Neural cell (in vitro differentiated cells): ENCODE measurements at regions not wholly inside any gene's neighbourhood (a gene's known extent, or its start where the extent isn't known, plus 50 kb on each side); places are given as distances from the start of the nearest gene placed in this dataset.

Source experiments
- H2AFZ ChIP-seq: fragments of 200-600, 300-800 bp; sonication (generic), shearing (Covaris generic); 2 replicates; pipeline ENCODE4 v1.6.0; 2014; ENCODE audit warnings: low read depth, mild to moderate bottlenecking, antibody characterized with exemption, low read length, moderate library complexity
- H3F3A ChIP-seq: fragments of 200-600 bp; shearing (Covaris generic); 2 replicates; pipeline ENCODE4 v1.6.1; 2016; ENCODE audit warnings: mild to moderate bottlenecking, moderate library complexity, mixed read lengths, antibody characterized with exemption, low read length; ENCODE audit not compliant: insufficient read depth, poor library complexity, severe bottlenecking
- H3K27ac ChIP-seq: fragments of 200-600, 300-800 bp; sonication (generic), shearing (Covaris generic); 2 replicates; pipeline ENCODE4 v1.5.1; 2014; ENCODE audit warnings: mild to moderate bottlenecking, low read length, moderate library complexity
- H3K27me3 ChIP-seq: fragments of 300-800, 200-600 bp; sonication (generic), shearing (Covaris generic); 2 replicates; pipeline ENCODE4 v1.6.0; 2014; ENCODE audit warnings: mild to moderate bottlenecking, low read depth, low read length, moderate library complexity; ENCODE audit not compliant: insufficient read depth
- H3K36me3 ChIP-seq: fragments of 300-800, 200-600 bp; sonication (generic), shearing (Covaris generic); 2 replicates; pipeline ENCODE4 v1.5.1; 2014; ENCODE audit warnings: mild to moderate bottlenecking, antibody characterized with exemption, low read length, moderate library complexity; ENCODE audit not compliant: insufficient read depth
- H3K4me2 ChIP-seq: fragments of 300-800, 200-600 bp; sonication (generic), shearing (Covaris generic); 2 replicates; pipeline ENCODE4 v1.6.0; 2014; ENCODE audit warnings: mild to moderate bottlenecking, low read length
- H3K4me3 ChIP-seq: fragments of 300-800, 200-600 bp; sonication (generic), shearing (Covaris generic); 2 replicates; pipeline ENCODE4 v1.5.1; 2014; ENCODE audit warnings: mild to moderate bottlenecking, low read length, moderate library complexity
- H3K79me2 ChIP-seq: fragments of 200-600 bp; shearing (Covaris generic); replicated peaks from 2 replicates; pipeline ENCODE4 v1.6.0; 2014; ENCODE audit warnings: mild to moderate bottlenecking, low read length, moderate library complexity; ENCODE audit not compliant: insufficient read depth
- H3K9ac ChIP-seq: fragments of 300-800, 200-600 bp; sonication (generic), shearing (Covaris generic); 2 replicates; pipeline ENCODE4 v1.6.1; 2016; ENCODE audit warnings: mild to moderate bottlenecking, low read length, mixed read lengths
- H3K9me2 ChIP-seq: fragments of 200-600 bp; shearing (Covaris generic); 2 replicates; pipeline ENCODE4 v1.6.1; 2016; ENCODE audit warnings: mild to moderate bottlenecking, low read length, mixed read lengths; ENCODE audit not compliant: insufficient read depth
- H3K9me3 ChIP-seq: fragments of 200-600, 300-800 bp; sonication (generic), shearing (Covaris generic); 2 replicates; pipeline ENCODE4 v1.6.1; 2016; ENCODE audit warnings: mild to moderate bottlenecking, mixed run types, low read length, moderate library complexity, mixed read lengths
- H4K20me1 ChIP-seq: fragments of 200-600 bp; shearing (Covaris generic); 2 replicates; pipeline ENCODE4 v1.6.1; 2016; ENCODE audit warnings: mild to moderate bottlenecking, mixed run types; ENCODE audit not compliant: insufficient read depth
- EP300 ChIP-seq: fragments of 450-650 bp; conservative IDR thresholded peaks from 2 replicates; pipeline ENCODE4 v1.6.1; 2014; ENCODE audit warnings: antibody characterized with exemption, mild to moderate bottlenecking, moderate library complexity; ENCODE audit not compliant: poor library complexity, severe bottlenecking
- EZH2 ChIP-seq: fragments of 200-600, 300-800 bp; shearing (Covaris generic), sonication (generic); IDR thresholded peaks from 2 replicates; pipeline ENCODE4 v1.6.1; 2014; ENCODE audit warnings: antibody characterized with exemption, low read length, borderline replicate concordance, mild to moderate bottlenecking; ENCODE audit not compliant: insufficient read depth, poor library complexity, severe bottlenecking
- MXI1 ChIP-seq: fragments of 450-650 bp; conservative IDR thresholded peaks from 2 replicates; pipeline ENCODE4 v1.6.1; 2014; ENCODE audit warnings: antibody characterized with exemption, mild to moderate bottlenecking; ENCODE audit not compliant: poor library complexity, severe bottlenecking
- POLR2AphosphoS5 ChIP-seq: IDR thresholded peaks from 2 replicates; pipeline ENCODE4 v1.6.1; 2012
- RAD21 ChIP-seq: fragments of 450-650 bp; conservative IDR thresholded peaks from 2 replicates; pipeline ENCODE4 v1.6.1; 2014; ENCODE audit warnings: antibody characterized with exemption, mild to moderate bottlenecking, moderate library complexity
- SMC3 ChIP-seq: fragments of 450-650 bp; conservative IDR thresholded peaks from 2 replicates; pipeline ENCODE4 v1.6.1; 2014; ENCODE audit warnings: antibody characterized with exemption, mild to moderate bottlenecking, moderate library complexity; ENCODE audit not compliant: poor library complexity
- TAF1 ChIP-seq: IDR thresholded peaks from 2 replicates; pipeline ENCODE4 v1.6.1; 2012; ENCODE audit warnings: low read depth
- TF ChIP-seq, protein P1 (sequence below): fragments of 450-650 bp; IDR thresholded peaks from 2 replicates; pipeline ENCODE4 v1.5.1; 2014; ENCODE audit warnings: antibody characterized with exemption, mild to moderate bottlenecking, moderate library complexity; ENCODE audit not compliant: poor library complexity, severe bottlenecking
- TF ChIP-seq, protein P2 (sequence below): IDR thresholded peaks from 2 replicates; pipeline ENCODE4 v1.6.1; 2012; ENCODE audit warnings: borderline replicate concordance

DNA sequence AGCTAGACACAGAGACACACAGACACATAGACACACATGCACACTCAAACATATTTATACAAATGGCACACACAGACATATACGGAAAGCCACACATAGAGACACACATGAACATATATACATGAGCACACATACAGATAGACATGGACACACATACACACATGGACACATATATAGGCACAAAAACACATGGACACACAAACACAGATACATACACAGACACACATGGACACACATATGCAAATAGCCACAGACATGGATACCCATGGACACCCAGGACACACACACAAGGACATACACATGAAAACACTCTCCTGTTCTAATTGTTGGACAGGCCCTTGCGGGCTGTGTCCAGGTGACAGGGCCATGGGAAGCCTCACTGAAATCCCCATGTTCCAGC lies 160.1 kb downstream of the IRS1 start:
- Histone ChIP-seq H3K36me3 (no peaks in the 10 kb centered on the region), H3K9me2 (no peaks in the 10 kb centered on the region), H3K4me2 (no peak overlapping the region), H3K79me2 (no peaks in the 10 kb centered on the region), H4K20me1 (no peaks in the 10 kb centered on the region), H3K9ac (no peak overlapping the region), H3K27ac (no peak overlapping the region), H3K9me3 (no peaks in the 10 kb centered on the region), H3F3A (no peaks in the 10 kb centered on the region), H3K4me3 (no peak overlapping the region), H2AFZ (no peak overlapping the region), H3K27me3 (no peaks in the 10 kb centered on the region)
- TF ChIP-seq EZH2 (no peak), RAD21 (no peak), SMC3 (no peak), TAF1 (no peak), MXI1 (no peak), POLR2AphosphoS5 (no peak), EP300 (no peak)
- TF ChIP-seq, protein P1, sequence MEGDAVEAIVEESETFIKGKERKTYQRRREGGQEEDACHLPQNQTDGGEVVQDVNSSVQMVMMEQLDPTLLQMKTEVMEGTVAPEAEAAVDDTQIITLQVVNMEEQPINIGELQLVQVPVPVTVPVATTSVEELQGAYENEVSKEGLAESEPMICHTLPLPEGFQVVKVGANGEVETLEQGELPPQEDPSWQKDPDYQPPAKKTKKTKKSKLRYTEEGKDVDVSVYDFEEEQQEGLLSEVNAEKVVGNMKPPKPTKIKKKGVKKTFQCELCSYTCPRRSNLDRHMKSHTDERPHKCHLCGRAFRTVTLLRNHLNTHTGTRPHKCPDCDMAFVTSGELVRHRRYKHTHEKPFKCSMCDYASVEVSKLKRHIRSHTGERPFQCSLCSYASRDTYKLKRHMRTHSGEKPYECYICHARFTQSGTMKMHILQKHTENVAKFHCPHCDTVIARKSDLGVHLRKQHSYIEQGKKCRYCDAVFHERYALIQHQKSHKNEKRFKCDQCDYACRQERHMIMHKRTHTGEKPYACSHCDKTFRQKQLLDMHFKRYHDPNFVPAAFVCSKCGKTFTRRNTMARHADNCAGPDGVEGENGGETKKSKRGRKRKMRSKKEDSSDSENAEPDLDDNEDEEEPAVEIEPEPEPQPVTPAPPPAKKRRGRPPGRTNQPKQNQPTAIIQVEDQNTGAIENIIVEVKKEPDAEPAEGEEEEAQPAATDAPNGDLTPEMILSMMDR = no peak
- TF ChIP-seq, protein P2, sequence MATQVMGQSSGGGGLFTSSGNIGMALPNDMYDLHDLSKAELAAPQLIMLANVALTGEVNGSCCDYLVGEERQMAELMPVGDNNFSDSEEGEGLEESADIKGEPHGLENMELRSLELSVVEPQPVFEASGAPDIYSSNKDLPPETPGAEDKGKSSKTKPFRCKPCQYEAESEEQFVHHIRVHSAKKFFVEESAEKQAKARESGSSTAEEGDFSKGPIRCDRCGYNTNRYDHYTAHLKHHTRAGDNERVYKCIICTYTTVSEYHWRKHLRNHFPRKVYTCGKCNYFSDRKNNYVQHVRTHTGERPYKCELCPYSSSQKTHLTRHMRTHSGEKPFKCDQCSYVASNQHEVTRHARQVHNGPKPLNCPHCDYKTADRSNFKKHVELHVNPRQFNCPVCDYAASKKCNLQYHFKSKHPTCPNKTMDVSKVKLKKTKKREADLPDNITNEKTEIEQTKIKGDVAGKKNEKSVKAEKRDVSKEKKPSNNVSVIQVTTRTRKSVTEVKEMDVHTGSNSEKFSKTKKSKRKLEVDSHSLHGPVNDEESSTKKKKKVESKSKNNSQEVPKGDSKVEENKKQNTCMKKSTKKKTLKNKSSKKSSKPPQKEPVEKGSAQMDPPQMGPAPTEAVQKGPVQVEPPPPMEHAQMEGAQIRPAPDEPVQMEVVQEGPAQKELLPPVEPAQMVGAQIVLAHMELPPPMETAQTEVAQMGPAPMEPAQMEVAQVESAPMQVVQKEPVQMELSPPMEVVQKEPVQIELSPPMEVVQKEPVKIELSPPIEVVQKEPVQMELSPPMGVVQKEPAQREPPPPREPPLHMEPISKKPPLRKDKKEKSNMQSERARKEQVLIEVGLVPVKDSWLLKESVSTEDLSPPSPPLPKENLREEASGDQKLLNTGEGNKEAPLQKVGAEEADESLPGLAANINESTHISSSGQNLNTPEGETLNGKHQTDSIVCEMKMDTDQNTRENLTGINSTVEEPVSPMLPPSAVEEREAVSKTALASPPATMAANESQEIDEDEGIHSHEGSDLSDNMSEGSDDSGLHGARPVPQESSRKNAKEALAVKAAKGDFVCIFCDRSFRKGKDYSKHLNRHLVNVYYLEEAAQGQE = no peak

DNA sequence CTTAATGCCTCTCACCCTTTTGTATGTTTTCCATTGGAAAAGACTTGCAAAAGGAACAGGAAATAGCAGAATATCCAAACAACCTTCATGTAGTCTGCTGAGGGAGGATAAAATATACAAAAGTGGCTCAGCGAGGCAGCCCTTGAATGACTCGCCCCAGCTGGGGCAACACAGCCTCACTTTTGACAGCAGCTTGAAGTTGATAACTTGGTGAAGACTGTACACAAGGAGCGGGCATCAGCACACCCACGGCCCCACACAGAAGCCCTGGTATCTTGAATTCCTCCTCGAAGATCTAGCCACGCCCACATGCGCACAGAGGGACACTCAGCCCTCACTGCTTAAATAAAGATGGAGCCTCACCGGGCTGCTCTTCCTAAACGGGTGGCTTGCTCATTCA lies 161.0 kb downstream of the IRS1 start:
- Histone ChIP-seq H3K9ac (no peak overlapping the region), H3K4me2 (no peak overlapping the region), H4K20me1 (no peaks in the 10 kb centered on the region), H3K27me3 (no peaks in the 10 kb centered on the region), H2AFZ (no peak overlapping the region), H3K9me2 (no peaks in the 10 kb centered on the region), H3F3A (no peaks in the 10 kb centered on the region), H3K9me3 (no peaks in the 10 kb centered on the region), H3K36me3 (no peaks in the 10 kb centered on the region), H3K27ac (no peak overlapping the region), H3K79me2 (no peaks in the 10 kb centered on the region), H3K4me3 (no peak overlapping the region)
- TF ChIP-seq, protein P2 = no peak
- TF ChIP-seq TAF1 = no peak
- TF ChIP-seq MXI1 = no peak
- TF ChIP-seq SMC3 = no peak
- no peak for TF ChIP-seq EZH2
- TF ChIP-seq EP300 = no peak
